Activated CD4-positive, alpha-beta memory T cell treated with anti-CD3 and anti-CD28 coated beads, Interleukin-2, amount 10 ng/mL, durations not matched to agents 7 days and 5 days (primary cell): ENCODE measurements at regions not wholly inside any gene's neighbourhood (a gene's known extent, or its start where the extent isn't known, plus 50 kb on each side); places are given as distances from the start of the nearest gene placed in this dataset.
"Not testable (repeated sequence)": the region's sequence is repeated elsewhere in the genome, so short reads cannot be mapped to it uniquely, and the experiment has no call there.

Experiments
- CTCF ChIA-PET: fragments of 350-600 bp; sonication (Branson Sonifier 250); formaldehyde crosslinking; loops from one replicate; lab custom pipeline; 2021; ENCODE audit warnings: antibody characterized with exemption, inconsistent platforms; lab: Charles Lee
- POLR2A ChIA-PET: fragments of 350-600 bp; sonication (Branson Sonifier 250); formaldehyde crosslinking; loops from one replicate; lab custom pipeline; 2021; ENCODE audit warnings: antibody characterized with exemption; lab: Charles Lee
- DNase-seq: peaks from one replicate; pipeline ENCODE4 v3.0.0-alpha.2; 2020
- H3K27ac Mint-ChIP-seq: one replicate; pipeline ENCODE4 v1.8.0; 2021; ENCODE audit warnings: mild to moderate bottlenecking, mixed read lengths
- H3K27me3 Mint-ChIP-seq: one replicate; pipeline ENCODE4 v1.8.0; 2021; ENCODE audit warnings: mixed read lengths
- H3K36me3 Mint-ChIP-seq: one replicate; pipeline ENCODE4 v1.8.0; 2021; ENCODE audit warnings: low read depth, mixed read lengths
- H3K4me1 Mint-ChIP-seq: one replicate; pipeline ENCODE4 v1.8.0; 2021; ENCODE audit warnings: mixed read lengths
- H3K4me3 Mint-ChIP-seq: one replicate; pipeline ENCODE4 v1.8.0; 2021; ENCODE audit warnings: mild to moderate bottlenecking, mixed read lengths
- H3K9me3 Mint-ChIP-seq: one replicate; pipeline ENCODE4 v1.8.0; 2021; ENCODE audit warnings: mixed read lengths

- no peaks in the 10 kb centered on the region for H3K4me1 Mint-ChIP-seq
- ChIA-PET CTCF (no interaction called here), POLR2A (no interaction called here)
- H3K27ac Mint-ChIP-seq: no peak overlapping the region
- no peaks in the 10 kb centered on the region for H3K36me3 Mint-ChIP-seq
- peaks cover 9% of the 10 kb centered on the region for H3K9me3 Mint-ChIP-seq
- no peaks in the 10 kb centered on the region for H3K27me3 Mint-ChIP-seq
- no peak for DNase-seq
- no peak overlapping the region for H3K4me3 Mint-ChIP-seq
Observed at GRCh38 chr12:126258190-126258589, 1193.0 kb downstream of the AACS start.

DNA sequence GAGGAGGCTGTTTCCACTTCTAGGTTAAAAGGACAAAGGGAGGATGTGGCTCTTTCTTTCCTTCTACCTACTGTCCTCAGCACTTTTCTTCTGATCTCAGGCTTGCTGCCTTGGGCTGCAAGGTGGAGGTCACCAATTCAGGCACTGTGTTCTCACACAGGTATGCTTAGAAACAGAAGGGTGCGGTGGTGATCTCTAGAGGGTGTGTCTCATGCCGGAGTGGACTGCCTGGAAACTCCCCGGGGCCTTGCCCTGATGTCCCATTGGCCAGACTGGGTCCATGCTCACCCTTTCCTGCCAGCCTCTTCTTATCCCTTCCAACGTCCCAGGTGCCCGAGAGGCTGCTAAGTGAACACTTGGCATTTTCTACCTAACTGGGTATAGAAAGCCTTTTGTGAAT is 1197.6 kb downstream of the AACS start:
- no peak for DNase-seq
- CTCF ChIA-PET: no interaction called here
- POLR2A ChIA-PET: no interaction called here
- no peak overlapping the region for H3K27ac Mint-ChIP-seq
- no peaks in the 10 kb centered on the region for H3K4me1 Mint-ChIP-seq
- peaks cover 5% of the 10 kb centered on the region for H3K9me3 Mint-ChIP-seq
- H3K27me3 Mint-ChIP-seq: no peaks in the 10 kb centered on the region
- no peaks in the 10 kb centered on the region for H3K36me3 Mint-ChIP-seq
- no peak overlapping the region for H3K4me3 Mint-ChIP-seq

GRCh38 chr12:126268222-126268621 is 1203.0 kb downstream of the AACS start:
- Mint-ChIP-seq H3K4me1 (no peaks in the 10 kb centered on the region), H3K27me3 (no peaks in the 10 kb centered on the region), H3K4me3 (no peak overlapping the region), H3K9me3 (peaks cover 4% of the 10 kb centered on the region), H3K27ac (no peak overlapping the region), H3K36me3 (no peaks in the 10 kb centered on the region)
- DNase-seq: no peak
- ChIA-PET CTCF (no interaction called here), POLR2A (no interaction called here)

DNA sequence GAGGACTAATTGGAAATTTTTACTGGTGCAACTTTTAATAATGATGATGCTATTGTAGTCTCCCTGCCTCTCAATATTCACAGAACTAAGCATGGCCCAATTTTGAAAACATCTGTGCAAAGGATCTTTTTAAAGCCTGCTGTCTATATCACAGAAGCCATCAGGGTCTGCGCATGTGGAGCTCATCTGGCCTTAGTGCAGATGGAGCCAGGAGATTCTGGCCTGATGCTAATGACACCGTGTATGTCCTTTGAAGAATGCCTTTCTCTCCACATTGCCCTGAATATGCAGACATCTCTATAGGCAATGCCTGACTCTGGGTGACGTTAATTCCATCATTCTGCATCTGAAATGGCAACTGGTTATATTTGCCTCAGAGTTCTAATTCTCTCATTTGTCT is 1205.9 kb downstream of the AACS start:
- ChIA-PET CTCF (no interaction called here), POLR2A (no interaction called here)

GRCh38 chr12:126282691-126283090 is 1217.5 kb downstream of the AACS start:
- Mint-ChIP-seq H3K36me3 (no peaks in the 10 kb centered on the region), H3K27me3 (no peaks in the 10 kb centered on the region), H3K27ac (no peak overlapping the region), H3K4me1 (no peaks in the 10 kb centered on the region), H3K9me3 (peaks cover 12% of the 10 kb centered on the region), H3K4me3 (no peak overlapping the region)
- DNase-seq: no peak
- POLR2A ChIA-PET: no interaction called here
- CTCF ChIA-PET: no interaction called here

More for the DNA sequence above, 1205.9 kb downstream of the AACS start:
- no peak overlapping the region for H3K27ac Mint-ChIP-seq
- H3K9me3 Mint-ChIP-seq: peaks cover 4% of the 10 kb centered on the region
- no peaks in the 10 kb centered on the region for H3K27me3 Mint-ChIP-seq
- no peak for DNase-seq
- H3K4me1 Mint-ChIP-seq: no peaks in the 10 kb centered on the region
- no peaks in the 10 kb centered on the region for H3K36me3 Mint-ChIP-seq
- H3K4me3 Mint-ChIP-seq: no peak overlapping the region

- H3K9me3 Mint-ChIP-seq: peaks cover 12% of the 10 kb centered on the region
Observed at GRCh38 chr12:126286203-126286602, 1221.0 kb downstream of the AACS start.

GRCh38 chr12:126290456-126290855 is 1225.2 kb downstream of the AACS start:
- peaks cover 27% of the 10 kb centered on the region for H3K9me3 Mint-ChIP-seq
- no peak overlapping the region for H3K27ac Mint-ChIP-seq
- no peaks in the 10 kb centered on the region for H3K36me3 Mint-ChIP-seq
- no peaks in the 10 kb centered on the region for H3K4me1 Mint-ChIP-seq
- POLR2A ChIA-PET: no interaction called here
- no peaks in the 10 kb centered on the region for H3K27me3 Mint-ChIP-seq
- no peak overlapping the region for H3K4me3 Mint-ChIP-seq
- CTCF ChIA-PET: no interaction called here
- no peak for DNase-seq

More at GRCh38 chr12:126286203-126286602, 1221.0 kb downstream of the AACS start:
- no peak overlapping the region for H3K4me3 Mint-ChIP-seq
- no peaks in the 10 kb centered on the region for H3K27me3 Mint-ChIP-seq
- DNase-seq: no peak
- POLR2A ChIA-PET: no interaction called here
- CTCF ChIA-PET: no interaction called here
- H3K27ac Mint-ChIP-seq: no peak overlapping the region
- H3K4me1 Mint-ChIP-seq: no peaks in the 10 kb centered on the region
- H3K36me3 Mint-ChIP-seq: no peaks in the 10 kb centered on the region

- H3K4me3 Mint-ChIP-seq, H3K27me3 Mint-ChIP-seq, CTCF ChIA-PET, H3K4me1 Mint-ChIP-seq, H3K36me3 Mint-ChIP-seq, POLR2A ChIA-PET, H3K27ac Mint-ChIP-seq, DNase-seq: not testable (repeated sequence)
- H3K9me3 Mint-ChIP-seq: peaks cover 22% of the 10 kb centered on the region
Observed at GRCh38 chr12:126291987-126292386, 1226.8 kb downstream of the AACS start.

- ChIA-PET POLR2A (no interaction called here), CTCF (no interaction called here)
- Mint-ChIP-seq H3K27ac (no peak overlapping the region), H3K4me3 (no peak overlapping the region), H3K27me3 (no peaks in the 10 kb centered on the region), H3K4me1 (no peaks in the 10 kb centered on the region), H3K9me3 (peaks cover 17% of the 10 kb centered on the region), H3K36me3 (no peaks in the 10 kb centered on the region)
- no peak for DNase-seq
Observed at GRCh38 chr12:126295652-126296051, 1230.4 kb downstream of the AACS start.

GRCh38 chr12:126309278-126309677 is 1244.0 kb downstream of the AACS start:
- no peak for DNase-seq
- ChIA-PET CTCF (no interaction called here), POLR2A (no interaction called here)
- Mint-ChIP-seq H3K27me3 (no peaks in the 10 kb centered on the region), H3K4me1 (no peaks in the 10 kb centered on the region), H3K27ac (no peak overlapping the region), H3K36me3 (no peaks in the 10 kb centered on the region), H3K9me3 (no peaks in the 10 kb centered on the region), H3K4me3 (no peak overlapping the region)

DNA sequence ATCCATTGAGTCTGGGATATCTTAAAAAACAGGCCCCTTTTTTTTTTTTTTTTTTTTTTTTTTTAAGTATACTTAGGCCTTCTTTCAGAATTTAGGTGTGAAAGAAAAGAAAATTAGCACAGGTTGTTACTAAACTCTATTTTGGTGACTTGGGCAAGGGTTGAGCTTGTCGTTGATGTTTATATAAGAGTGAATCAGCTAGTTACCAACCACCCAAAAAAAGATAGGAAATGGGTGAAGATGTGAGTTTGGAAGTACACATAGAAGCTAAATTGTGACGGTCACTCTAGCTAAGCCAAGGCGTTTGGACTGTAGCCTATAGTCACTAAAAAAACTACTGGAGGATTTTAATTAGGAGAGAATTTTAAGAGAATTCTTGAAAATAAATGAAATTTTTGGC is 1247.2 kb downstream of the AACS start:
- DNase-seq: no peak
- Mint-ChIP-seq H3K4me1 (no peaks in the 10 kb centered on the region), H3K9me3 (no peaks in the 10 kb centered on the region), H3K36me3 (no peaks in the 10 kb centered on the region), H3K4me3 (no peak overlapping the region), H3K27ac (no peak overlapping the region), H3K27me3 (no peaks in the 10 kb centered on the region)
- CTCF ChIA-PET: interaction anchor here (0.7 kb wide), 1 partner anchor 187 kb away, joined by 3 read pairs; no protein-coding TSS in a partner anchor
- POLR2A ChIA-PET: no interaction called here

DNA sequence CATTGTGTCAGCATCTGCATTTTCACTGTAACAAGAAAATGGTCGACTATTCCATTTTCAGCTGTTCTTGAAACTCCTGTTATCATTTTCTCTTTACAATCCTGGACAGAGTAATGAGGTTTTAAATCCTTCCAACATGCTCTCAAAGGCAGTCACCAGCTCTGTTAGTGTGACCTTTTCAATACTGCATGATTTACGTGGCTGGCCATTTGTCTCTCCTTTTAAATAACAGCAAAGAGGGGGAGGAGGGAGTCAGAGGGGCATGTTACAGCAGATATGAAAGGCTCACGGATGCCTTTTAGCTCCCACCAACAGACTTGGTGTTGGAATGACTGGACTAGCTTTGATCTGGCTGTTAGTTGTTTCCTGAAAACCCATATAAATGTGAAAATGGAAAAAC is 1251.2 kb downstream of the AACS start:
- DNase-seq: no peak
- no peak overlapping the region for H3K4me3 Mint-ChIP-seq
- H3K36me3 Mint-ChIP-seq: no peaks in the 10 kb centered on the region
- H3K9me3 Mint-ChIP-seq: peaks cover 2% of the 10 kb centered on the region
- POLR2A ChIA-PET: no interaction called here
- no peak overlapping the region for H3K27ac Mint-ChIP-seq
- no peaks in the 10 kb centered on the region for H3K4me1 Mint-ChIP-seq
- CTCF ChIA-PET: no interaction called here
- H3K27me3 Mint-ChIP-seq: no peaks in the 10 kb centered on the region

DNA sequence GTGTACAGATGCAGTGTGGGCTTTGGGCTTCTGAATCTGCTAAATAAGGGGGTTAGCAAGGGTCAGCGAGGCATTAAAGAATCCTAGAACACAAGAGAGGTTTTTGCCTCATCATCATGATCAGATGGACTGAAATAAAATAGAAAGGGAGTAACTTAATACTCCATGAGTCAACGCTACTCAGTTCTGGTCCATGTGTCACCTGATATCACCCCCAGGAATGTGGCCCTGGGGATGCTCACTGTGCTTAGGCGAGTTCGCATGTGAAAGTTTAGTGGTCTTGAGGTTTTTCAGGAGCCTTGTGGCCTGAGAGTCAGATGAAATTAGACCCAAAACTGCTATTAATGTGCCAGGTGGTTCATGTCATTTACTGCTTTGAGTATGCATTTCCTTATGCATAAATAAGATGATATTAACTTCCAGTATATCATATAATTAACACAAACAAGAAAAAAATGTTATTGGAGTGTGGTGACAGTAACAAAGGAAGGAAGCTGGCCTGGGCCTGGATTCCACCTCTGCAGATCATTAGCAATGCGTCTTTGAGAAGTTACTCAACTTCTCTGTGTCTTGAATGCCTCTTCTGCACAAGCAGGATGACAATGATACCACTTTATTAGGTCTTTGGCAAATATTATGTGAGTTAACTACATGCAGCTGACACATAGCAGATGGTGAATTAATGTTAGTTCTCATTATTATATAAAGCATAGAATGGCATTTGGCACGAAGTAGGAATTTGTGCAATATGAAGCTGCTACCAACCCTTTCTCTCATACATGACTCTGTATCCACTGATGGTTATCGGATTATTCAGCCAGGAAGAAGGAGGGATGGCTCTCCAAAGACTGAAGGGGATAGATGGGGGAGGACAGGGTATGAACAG is 1272.6 kb downstream of the AACS start:
- no peaks in the 10 kb centered on the region for H3K9me3 Mint-ChIP-seq
- no peak overlapping the region for H3K4me3 Mint-ChIP-seq
- no peak for DNase-seq
- H3K36me3 Mint-ChIP-seq: no peaks in the 10 kb centered on the region
- CTCF ChIA-PET: no interaction called here
- POLR2A ChIA-PET: no interaction called here
- H3K27ac Mint-ChIP-seq: no peak overlapping the region
- no peaks in the 10 kb centered on the region for H3K4me1 Mint-ChIP-seq
- H3K27me3 Mint-ChIP-seq: no peaks in the 10 kb centered on the region

- POLR2A ChIA-PET: no interaction called here
- Mint-ChIP-seq H3K9me3 (peaks cover 2% of the 10 kb centered on the region), H3K27me3 (no peaks in the 10 kb centered on the region), H3K27ac (no peak overlapping the region), H3K4me1 (no peaks in the 10 kb centered on the region), H3K4me3 (no peak overlapping the region), H3K36me3 (no peaks in the 10 kb centered on the region)
- CTCF ChIA-PET: no interaction called here
- DNase-seq: no peak
Observed at GRCh38 chr12:126342866-126343265, 1277.6 kb downstream of the AACS start.
